Neural cell (in vitro differentiated cells): ENCODE measurements at regions not wholly inside any gene's neighbourhood (a gene's known extent, or its start where the extent isn't known, plus 50 kb on each side); places are given as distances from the start of the nearest gene placed in this dataset.
A peak's percentile ranks its signal among the peaks of the same experiment; 100 is the strongest.

ENCODE experiments used
- CTCF ChIP-seq: fragments of 450-650 bp; IDR thresholded peaks from 2 replicates; pipeline ENCODE4 v1.5.1; 2014; ENCODE audit warnings: antibody characterized with exemption, mild to moderate bottlenecking, moderate library complexity; ENCODE audit not compliant: poor library complexity, severe bottlenecking
- EP300 ChIP-seq: fragments of 450-650 bp; conservative IDR thresholded peaks from 2 replicates; pipeline ENCODE4 v1.6.1; 2014; ENCODE audit warnings: antibody characterized with exemption, mild to moderate bottlenecking, moderate library complexity; ENCODE audit not compliant: poor library complexity, severe bottlenecking
- EZH2 ChIP-seq: fragments of 200-600, 300-800 bp; shearing (Covaris generic), sonication (generic); IDR thresholded peaks from 2 replicates; pipeline ENCODE4 v1.6.1; 2014; ENCODE audit warnings: antibody characterized with exemption, low read length, borderline replicate concordance, mild to moderate bottlenecking; ENCODE audit not compliant: insufficient read depth, poor library complexity, severe bottlenecking
- MXI1 ChIP-seq: fragments of 450-650 bp; conservative IDR thresholded peaks from 2 replicates; pipeline ENCODE4 v1.6.1; 2014; ENCODE audit warnings: antibody characterized with exemption, mild to moderate bottlenecking; ENCODE audit not compliant: poor library complexity, severe bottlenecking
- POLR2AphosphoS5 ChIP-seq: IDR thresholded peaks from 2 replicates; pipeline ENCODE4 v1.6.1; 2012
- RAD21 ChIP-seq: fragments of 450-650 bp; conservative IDR thresholded peaks from 2 replicates; pipeline ENCODE4 v1.6.1; 2014; ENCODE audit warnings: antibody characterized with exemption, mild to moderate bottlenecking, moderate library complexity
- SMC3 ChIP-seq: fragments of 450-650 bp; conservative IDR thresholded peaks from 2 replicates; pipeline ENCODE4 v1.6.1; 2014; ENCODE audit warnings: antibody characterized with exemption, mild to moderate bottlenecking, moderate library complexity; ENCODE audit not compliant: poor library complexity
- TAF1 ChIP-seq: IDR thresholded peaks from 2 replicates; pipeline ENCODE4 v1.6.1; 2012; ENCODE audit warnings: low read depth
- TF ChIP-seq, protein P1 (sequence below): IDR thresholded peaks from 2 replicates; pipeline ENCODE4 v1.6.1; 2012; ENCODE audit warnings: borderline replicate concordance

DNA sequence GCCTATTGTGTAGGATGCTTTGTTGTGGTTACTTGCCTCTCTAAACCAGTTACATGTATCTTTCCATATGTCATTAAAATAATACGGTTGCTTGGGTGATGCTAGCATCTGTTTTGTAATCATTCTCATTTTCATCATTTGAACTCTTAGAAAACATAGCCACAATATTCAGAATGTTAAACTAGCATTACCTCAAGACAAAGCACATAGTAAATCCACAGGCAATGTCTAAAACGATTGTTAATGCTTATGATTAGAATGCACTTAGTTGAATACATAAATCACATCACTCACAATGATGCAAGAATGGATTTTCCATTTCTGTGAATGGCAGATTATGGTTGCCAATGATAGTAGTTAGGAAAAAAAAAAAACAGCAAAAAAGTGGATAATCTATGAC lies 110.0 kb upstream of the NAALADL2 start:
- TF ChIP-seq POLR2AphosphoS5, result no peak
- no peak for TF ChIP-seq CTCF
- TF ChIP-seq, protein P1, sequence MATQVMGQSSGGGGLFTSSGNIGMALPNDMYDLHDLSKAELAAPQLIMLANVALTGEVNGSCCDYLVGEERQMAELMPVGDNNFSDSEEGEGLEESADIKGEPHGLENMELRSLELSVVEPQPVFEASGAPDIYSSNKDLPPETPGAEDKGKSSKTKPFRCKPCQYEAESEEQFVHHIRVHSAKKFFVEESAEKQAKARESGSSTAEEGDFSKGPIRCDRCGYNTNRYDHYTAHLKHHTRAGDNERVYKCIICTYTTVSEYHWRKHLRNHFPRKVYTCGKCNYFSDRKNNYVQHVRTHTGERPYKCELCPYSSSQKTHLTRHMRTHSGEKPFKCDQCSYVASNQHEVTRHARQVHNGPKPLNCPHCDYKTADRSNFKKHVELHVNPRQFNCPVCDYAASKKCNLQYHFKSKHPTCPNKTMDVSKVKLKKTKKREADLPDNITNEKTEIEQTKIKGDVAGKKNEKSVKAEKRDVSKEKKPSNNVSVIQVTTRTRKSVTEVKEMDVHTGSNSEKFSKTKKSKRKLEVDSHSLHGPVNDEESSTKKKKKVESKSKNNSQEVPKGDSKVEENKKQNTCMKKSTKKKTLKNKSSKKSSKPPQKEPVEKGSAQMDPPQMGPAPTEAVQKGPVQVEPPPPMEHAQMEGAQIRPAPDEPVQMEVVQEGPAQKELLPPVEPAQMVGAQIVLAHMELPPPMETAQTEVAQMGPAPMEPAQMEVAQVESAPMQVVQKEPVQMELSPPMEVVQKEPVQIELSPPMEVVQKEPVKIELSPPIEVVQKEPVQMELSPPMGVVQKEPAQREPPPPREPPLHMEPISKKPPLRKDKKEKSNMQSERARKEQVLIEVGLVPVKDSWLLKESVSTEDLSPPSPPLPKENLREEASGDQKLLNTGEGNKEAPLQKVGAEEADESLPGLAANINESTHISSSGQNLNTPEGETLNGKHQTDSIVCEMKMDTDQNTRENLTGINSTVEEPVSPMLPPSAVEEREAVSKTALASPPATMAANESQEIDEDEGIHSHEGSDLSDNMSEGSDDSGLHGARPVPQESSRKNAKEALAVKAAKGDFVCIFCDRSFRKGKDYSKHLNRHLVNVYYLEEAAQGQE, result no peak
- no peak for TF ChIP-seq MXI1
- no peak for TF ChIP-seq SMC3
- no peak for TF ChIP-seq RAD21
- no peak for TF ChIP-seq EZH2
- peak; percentile 24 for TF ChIP-seq EP300
- no peak for TF ChIP-seq TAF1
